GM12865 (cell line): ENCODE measurements at regions not wholly inside any gene's neighbourhood (a gene's known extent, or its start where the extent isn't known, plus 50 kb on each side); places are given as distances from the start of the nearest gene placed in this dataset.
"Not testable (repeated sequence)": the region's sequence is repeated elsewhere in the genome, so short reads cannot be mapped to it uniquely, and the experiment has no call there.

Experiments
- DNase-seq: peaks from one replicate; pipeline ENCODE4 v3.0.0; 2010; ENCODE audit warnings: low read depth
- H3K4me3 ChIP-seq: 2 replicates; pipeline ENCODE4 v1.5.1; 2011; ENCODE audit warnings: mild to moderate bottlenecking, low read depth, low read length, control low read depth
- TF ChIP-seq, protein P1 (sequence below): IDR thresholded peaks from 2 replicates; pipeline ENCODE4 v1.5.1; 2011; ENCODE audit warnings: low read length, control low read depth, low read depth, inconsistent platforms; ENCODE audit not compliant: insufficient read depth; ENCODE audit errors: missing control alignments

DNA sequence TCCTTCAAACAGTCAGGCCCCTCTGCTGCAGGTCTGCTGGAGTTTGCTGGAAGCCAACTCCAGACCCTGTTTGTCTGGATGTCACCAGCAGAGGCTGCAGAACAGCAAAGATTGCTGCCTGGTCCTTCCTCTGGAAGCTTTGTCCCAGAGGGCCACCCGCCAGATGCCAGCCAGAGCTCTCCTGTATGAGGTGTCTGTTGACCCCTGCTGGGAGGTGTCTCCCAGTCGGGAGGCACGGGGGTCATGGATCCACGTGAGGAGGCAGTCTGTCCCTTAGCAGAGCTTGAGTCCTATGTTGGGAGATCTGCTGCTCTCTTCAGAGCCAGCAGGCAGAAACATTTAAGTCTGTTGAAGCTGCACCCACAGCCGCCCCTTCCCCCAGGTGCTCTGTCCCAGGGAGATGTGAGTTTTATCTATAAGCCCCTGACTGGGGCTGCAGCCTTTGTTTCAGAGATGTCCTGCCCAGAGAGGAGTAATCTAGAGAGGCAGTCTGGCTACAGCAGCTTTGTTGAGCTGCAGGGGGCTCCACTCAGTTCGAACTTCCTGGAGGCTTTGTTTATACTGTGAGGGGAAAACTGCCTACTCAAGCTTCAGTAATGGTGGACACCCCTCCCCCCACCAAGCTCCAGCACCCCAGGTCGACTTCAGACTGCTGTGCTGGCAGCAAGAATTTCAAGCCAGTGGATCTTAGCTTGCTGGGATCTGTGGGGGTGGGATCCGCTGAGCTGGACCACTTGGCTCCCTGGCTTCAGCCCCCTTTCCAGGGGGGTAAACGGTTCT is 72.1 kb downstream of the OGFRL1 start:
- H3K4me3 ChIP-seq, DNase-seq: not testable (repeated sequence)

DNA sequence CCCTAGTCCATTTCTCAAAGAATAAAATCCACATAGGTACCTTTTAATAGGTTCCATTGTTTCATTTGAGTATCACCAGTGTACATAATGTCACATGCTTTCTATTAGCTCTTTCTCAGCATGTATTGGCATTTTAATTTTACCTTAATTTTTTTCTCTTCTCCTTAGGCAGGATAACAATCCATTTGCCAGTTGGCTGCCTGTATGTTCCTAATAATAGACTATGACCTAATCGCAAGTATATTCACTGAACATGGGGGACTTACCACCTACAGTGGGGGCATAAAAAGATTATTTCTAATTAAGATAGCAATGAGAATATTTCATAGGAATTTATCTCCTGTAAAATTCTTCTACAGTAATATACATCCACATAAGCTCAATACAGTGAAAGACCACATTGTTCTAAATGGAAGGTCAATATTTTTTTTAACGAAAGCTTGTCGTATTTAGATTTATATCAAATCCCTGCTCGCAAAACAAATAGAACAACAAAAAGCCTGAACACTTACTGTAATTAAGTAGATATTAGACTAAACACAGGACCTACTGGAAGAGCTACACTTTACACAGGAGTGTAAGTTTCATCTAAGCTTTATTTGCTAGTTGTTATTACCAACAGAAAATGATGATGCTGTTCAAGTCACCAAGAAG is 76.4 kb downstream of the OGFRL1 start:
- TF ChIP-seq, protein P1, sequence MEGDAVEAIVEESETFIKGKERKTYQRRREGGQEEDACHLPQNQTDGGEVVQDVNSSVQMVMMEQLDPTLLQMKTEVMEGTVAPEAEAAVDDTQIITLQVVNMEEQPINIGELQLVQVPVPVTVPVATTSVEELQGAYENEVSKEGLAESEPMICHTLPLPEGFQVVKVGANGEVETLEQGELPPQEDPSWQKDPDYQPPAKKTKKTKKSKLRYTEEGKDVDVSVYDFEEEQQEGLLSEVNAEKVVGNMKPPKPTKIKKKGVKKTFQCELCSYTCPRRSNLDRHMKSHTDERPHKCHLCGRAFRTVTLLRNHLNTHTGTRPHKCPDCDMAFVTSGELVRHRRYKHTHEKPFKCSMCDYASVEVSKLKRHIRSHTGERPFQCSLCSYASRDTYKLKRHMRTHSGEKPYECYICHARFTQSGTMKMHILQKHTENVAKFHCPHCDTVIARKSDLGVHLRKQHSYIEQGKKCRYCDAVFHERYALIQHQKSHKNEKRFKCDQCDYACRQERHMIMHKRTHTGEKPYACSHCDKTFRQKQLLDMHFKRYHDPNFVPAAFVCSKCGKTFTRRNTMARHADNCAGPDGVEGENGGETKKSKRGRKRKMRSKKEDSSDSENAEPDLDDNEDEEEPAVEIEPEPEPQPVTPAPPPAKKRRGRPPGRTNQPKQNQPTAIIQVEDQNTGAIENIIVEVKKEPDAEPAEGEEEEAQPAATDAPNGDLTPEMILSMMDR, result no peak
- no peak for DNase-seq
- H3K4me3 ChIP-seq, result no peak overlapping the region

DNA sequence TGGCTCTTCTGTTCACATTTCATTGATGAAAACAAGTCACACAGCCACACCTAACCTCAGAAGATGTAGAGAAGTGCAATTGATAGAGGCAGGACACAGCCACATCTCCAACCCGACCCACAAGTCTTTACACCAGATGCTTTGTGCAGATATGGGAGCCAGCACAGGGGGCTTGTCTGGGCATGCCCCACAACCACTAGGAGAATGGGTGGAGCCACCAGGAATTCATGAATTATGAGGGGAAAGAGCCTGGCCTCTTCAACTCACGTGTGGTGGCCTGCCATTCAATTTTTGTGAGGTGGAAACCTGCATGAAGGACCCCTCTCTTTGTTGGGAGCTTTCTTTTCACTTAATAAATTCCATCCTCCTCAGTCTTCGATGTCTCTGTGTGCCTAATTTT is 79.1 kb downstream of the OGFRL1 start:
- TF ChIP-seq, protein P1, result no peak

DNA sequence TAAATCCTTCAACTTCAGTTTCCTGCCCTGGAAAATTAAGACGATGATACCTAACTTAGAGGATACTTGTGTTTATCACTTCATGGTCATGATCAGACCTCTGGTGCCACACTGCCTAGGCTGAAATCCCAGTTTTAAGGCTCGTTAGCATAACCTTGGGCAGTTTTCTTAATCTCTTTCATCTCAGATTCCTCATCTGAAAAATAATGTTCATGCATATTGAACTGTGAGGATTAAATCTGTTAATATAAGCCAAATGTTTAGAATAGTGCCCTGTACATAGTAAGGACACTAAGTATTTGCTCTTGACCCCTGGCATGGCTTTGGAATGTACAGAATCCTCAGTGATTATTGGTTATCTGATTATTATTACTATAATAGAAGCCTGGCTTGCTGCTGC is 79.7 kb downstream of the OGFRL1 start:
- DNase-seq, result no peak
- TF ChIP-seq, protein P1, result no peak

More for the DNA sequence above, 79.1 kb downstream of the OGFRL1 start:
- no peak for DNase-seq
- H3K4me3 ChIP-seq, result no peak overlapping the region

DNA sequence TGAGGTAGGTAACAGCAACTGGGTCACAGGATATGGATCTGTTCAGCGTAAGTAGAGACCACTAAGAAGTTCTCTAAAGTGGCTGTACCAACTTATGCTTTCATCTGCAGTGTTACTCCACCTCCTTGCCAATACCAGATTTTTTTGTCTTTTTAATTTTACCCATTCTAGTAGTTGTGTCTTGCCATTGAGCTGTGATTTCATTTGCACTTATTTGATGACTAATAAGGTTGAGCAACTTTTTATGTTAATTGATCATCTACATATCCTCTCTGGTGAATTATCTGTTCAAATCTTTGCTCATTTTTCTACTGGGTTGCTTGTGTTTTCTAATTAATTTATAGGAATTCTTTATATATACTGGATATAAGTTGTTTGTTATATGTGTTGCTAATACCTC is 82.9 kb downstream of the OGFRL1 start:
- TF ChIP-seq, protein P1, result no peak
- H3K4me3 ChIP-seq, result no peak overlapping the region
- no peak for DNase-seq

More for the DNA sequence above, 79.7 kb downstream of the OGFRL1 start:
- H3K4me3 ChIP-seq, result no peak overlapping the region

DNA sequence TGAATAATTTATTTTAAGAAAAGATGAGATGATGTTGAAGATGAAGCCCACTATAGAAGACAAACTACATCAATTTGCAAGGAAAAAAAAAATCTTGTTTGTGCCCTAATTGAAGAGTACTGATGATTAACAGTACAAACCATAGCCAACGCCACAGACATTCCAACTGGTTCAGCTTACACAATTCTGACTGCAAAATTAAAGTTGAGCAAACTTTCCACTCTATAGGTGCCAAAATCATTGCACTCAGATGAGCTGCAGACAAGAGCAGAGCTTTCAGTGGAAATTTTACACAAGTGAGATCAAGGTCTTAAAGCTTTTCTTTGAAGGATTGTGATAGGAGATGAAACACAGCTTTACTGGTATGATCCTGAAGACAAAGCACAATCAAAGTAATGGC is 85.3 kb downstream of the OGFRL1 start:
- H3K4me3 ChIP-seq, result no peak overlapping the region
- DNase-seq, result no peak
- TF ChIP-seq, protein P1, result no peak

DNA sequence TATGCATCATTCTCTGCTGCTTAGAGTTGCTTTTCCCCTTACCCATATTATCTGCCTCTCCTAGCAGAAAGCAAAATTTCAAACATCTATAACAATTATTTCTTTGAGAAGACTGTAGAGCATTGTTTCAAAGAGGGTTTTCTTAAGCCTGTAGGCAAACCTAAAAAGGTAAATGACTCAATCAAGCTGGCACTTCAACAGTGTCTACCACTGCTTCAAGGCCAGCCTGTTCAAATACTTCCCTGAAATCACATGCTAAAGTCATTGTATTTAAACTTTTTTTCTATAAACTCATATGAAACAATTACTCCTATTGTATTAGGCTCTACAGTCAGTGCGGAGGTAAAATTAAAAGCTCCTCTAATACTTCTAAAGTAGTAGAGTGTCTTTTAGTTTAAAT is 87.1 kb downstream of the OGFRL1 start:
- TF ChIP-seq, protein P1, result no peak
- no peak overlapping the region for H3K4me3 ChIP-seq
- no peak for DNase-seq
